ENCODE measurements at regions not wholly inside any gene's neighbourhood (a gene's known extent, or its start where the extent isn't known, plus 50 kb on each side); places are given as distances from the start of the nearest gene placed in this dataset.

GRCh38 chr3:5731100-5731499, 543.6 kb downstream of the EDEM1 start:
- peak; percentile 49 for TF ChIP-seq CTCF (IDR thresholded peaks at IDR 0.05)

DNA sequence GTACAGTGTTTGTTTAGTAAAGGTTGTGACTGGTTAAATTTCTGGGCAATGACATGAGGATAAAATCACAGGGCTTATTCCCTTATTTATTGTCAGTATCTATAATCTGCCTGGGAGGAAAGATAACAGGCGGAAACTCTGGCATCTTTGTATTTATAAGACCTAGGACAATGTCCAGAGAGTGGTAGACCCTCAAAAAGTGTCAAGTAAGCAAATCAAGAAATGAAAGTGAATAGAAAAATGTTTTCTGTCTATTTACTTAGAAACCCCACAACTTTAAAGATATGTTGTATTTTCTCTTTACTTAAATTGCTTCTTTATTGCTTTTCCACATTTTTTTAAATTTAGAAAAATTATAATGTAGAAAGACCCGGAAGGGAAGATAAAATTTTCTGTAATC, 544.6 kb downstream of the EDEM1 start:
- TF ChIP-seq CTCF (IDR thresholded peaks at IDR 0.05): no peak

GRCh38 chr3:5733995-5734394, 546.5 kb downstream of the EDEM1 start:
- no peak for TF ChIP-seq CTCF (IDR thresholded peaks at IDR 0.05)

DNA sequence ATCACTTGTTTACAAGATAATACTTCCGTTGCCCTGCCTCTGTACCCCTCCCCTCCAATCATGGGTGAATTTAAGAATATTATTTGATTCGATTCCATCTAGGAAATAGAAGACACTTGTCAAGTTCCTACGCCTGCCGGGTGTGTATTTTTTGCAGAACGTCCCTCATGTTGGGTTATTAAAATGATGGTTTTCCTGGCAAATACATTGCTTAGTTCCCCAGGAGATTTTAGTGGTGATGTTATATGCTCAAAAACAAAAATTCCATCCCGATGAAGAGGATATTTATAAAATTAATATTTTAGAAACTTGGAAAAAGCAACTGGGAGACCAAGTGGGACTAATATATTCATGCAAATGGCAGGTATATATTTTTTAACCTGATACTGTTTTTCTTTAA, 548.4 kb downstream of the EDEM1 start:
- no peak for TF ChIP-seq CTCF (IDR thresholded peaks at IDR 0.05)

- TF ChIP-seq CTCF (IDR thresholded peaks at IDR 0.05): no peak
Observed at GRCh38 chr3:5739299-5739935, 551.9 kb downstream of the EDEM1 start.

DNA sequence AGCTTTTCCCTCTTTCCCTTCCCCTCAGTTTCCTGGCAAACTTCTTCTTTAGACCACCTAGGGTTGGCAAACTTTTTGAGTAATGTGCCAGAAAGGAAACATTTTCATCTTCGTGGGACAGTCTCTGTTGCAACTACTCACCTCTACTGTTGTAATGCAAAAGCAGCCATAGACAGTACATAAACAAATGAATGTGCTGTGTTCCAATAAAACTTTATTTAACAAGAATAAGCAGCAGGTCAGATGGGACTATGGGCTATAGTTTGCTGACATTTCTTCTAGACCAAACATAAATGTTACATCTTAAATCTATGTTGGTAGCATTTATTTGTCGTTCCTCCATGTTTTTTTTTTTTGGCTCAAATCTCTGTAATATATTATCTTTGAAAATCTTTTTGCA, 552.4 kb downstream of the EDEM1 start:
- TF ChIP-seq CTCF (IDR thresholded peaks at IDR 0.05): no peak

DNA sequence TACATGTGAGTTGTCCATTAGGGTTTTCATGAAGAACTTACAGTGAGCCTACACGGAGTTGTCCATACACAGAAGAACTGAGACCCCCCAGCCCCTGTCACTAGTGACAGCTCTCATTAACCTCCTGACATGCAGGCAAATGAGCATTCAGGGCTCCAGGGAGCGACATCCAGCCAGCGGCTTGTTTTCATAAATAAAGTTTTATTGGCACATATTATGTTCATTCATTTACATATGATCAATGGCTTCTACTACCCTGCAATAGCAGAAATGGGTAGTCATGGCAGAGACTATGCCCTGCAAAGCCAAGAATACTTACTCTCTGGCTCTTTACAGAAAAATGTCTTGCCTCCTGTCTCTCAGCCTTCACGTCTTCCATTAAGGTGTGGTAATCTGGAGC, 553.5 kb downstream of the EDEM1 start:
- TF ChIP-seq CTCF (IDR thresholded peaks at IDR 0.05): no peak

DNA sequence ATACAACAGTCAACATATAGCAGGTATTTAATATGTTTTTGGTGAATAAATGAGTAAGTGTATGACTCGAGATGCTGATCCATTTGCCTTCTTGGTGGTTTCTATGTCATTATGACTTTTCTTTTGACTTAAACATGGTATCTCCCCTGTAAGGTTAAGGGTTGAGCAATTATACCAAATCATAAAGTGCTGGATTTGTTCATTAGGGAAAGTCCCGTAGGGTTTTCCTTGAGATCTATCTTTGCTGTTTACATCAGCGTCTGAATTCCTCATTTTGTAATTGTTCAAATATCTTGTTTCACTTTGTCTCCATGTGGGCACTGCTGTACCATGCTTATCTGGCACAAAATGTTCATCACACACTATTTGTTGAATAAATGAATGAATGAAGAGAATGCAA, 562.6 kb downstream of the EDEM1 start:
- no peak for TF ChIP-seq CTCF (IDR thresholded peaks at IDR 0.05)
